ENCODE measurements at regions not wholly inside any gene's neighbourhood (a gene's known extent, or its start where the extent isn't known, plus 50 kb on each side); places are given as distances from the start of the nearest gene placed in this dataset.

DNA sequence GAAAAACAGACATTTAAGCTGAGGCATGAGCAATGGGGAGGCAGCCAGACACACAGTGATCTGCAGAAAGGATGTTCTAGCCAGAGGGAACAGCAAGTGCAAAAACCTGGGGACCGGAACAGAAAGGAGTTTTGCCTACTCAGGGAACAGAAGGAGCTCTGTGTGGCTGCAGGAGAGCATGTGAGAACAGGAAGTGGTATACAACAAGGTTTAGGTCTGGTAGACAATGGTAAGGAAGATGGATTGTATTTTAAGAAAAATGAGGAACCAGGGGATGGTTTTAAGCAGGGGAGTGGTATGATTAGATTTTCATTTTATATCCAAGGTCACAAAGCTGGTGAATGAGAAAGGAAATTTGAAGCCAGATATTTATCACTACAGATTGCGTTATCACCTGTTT, 157.5 kb downstream of the UNC5CL start (continued):
- TF ChIP-seq CHD2 (IDR thresholded peaks at IDR 0.05; ENCODE audit: low read length) (no peak), BRCA1 (IDR thresholded peaks at IDR 0.05; ENCODE audit: low read depth, low read length) (no peak), JUN (IDR thresholded peaks at IDR 0.05; ENCODE audit: low read depth, low read length) (no peak)
